ENCODE measurements at regions not wholly inside any gene's neighbourhood (a gene's known extent, or its start where the extent isn't known, plus 50 kb on each side); places are given as distances from the start of the nearest gene placed in this dataset.

DNA sequence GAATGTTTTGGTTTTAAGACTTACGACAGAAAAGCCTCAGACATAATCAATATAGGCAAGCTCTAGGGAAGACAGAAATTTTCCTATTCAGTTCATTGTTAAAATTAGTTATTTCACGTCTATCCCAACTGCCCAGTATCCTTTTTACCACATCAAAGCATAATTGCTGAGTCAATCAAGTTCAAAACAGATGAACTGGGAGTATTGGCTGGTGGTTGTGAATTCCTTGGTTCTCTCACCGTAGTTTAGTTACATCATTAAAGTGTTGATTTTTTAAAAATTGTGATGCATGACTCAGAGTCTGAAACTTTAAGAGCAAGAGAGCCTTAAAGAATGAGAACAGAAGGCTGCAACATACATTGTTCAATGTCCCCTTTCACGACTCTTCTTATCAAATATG, 143.3 kb upstream of the FREM2 start:
- Histone ChIP-seq H4K20me1 (ENCODE audit: control insufficient read depth, extremely low read depth, insufficient read depth, low read length) (no peaks in the 10 kb centered on the region), H3K9me3 (ENCODE audit: control insufficient read depth, low read depth, low read length) (no peaks in the 10 kb centered on the region), H3K4me1 (ENCODE audit: control insufficient read depth, extremely low read depth, insufficient read depth, low read length) (no peaks in the 10 kb centered on the region), H3K9ac (ENCODE audit: control insufficient read depth, extremely low read depth, insufficient read depth, low read length) (no peak overlapping the region), H3K9me1 (ENCODE audit: control insufficient read depth, extremely low read depth, insufficient read depth, low read length) (no peaks in the 10 kb centered on the region), H3K4me3 (ENCODE audit: control insufficient read depth in 2 of 3, extremely low read depth in 1 of 3, insufficient read depth in 2 of 3, low read depth in 1 of 3, low read length in 3 of 3) (no peak overlapping the region), H2AFZ (ENCODE audit: control insufficient read depth, low read length) (no peak overlapping the region), H3K4me2 (ENCODE audit: control insufficient read depth, extremely low read depth, insufficient read depth, low read depth, low read length) (no peak overlapping the region), H3K36me3 (ENCODE audit: control insufficient read depth in 2 of 2, extremely low read depth in 1 of 2, insufficient read depth in 2 of 2, low read length in 2 of 2) (no peaks in the 10 kb centered on the region), H3K27ac (ENCODE audit: control insufficient read depth, insufficient read depth, low read length) (no peak overlapping the region), H3K79me2 (ENCODE audit: control insufficient read depth, insufficient read depth, low read length) (no peaks in the 10 kb centered on the region), H3K27me3 (ENCODE audit: control insufficient read depth, extremely low read depth, insufficient read depth, low read length) (no peaks in the 10 kb centered on the region)
- FAIRE-seq (no peak), DNase-seq (ENCODE audit: low read depth, low spot score) (no peak)
- dilution Hi-C loops (cut with MboI; ENCODE audit: extremely low pct_ligation_motif_present, low sequenced_read_pairs), result no loop called here
- TF ChIP-seq, protein P1, sequence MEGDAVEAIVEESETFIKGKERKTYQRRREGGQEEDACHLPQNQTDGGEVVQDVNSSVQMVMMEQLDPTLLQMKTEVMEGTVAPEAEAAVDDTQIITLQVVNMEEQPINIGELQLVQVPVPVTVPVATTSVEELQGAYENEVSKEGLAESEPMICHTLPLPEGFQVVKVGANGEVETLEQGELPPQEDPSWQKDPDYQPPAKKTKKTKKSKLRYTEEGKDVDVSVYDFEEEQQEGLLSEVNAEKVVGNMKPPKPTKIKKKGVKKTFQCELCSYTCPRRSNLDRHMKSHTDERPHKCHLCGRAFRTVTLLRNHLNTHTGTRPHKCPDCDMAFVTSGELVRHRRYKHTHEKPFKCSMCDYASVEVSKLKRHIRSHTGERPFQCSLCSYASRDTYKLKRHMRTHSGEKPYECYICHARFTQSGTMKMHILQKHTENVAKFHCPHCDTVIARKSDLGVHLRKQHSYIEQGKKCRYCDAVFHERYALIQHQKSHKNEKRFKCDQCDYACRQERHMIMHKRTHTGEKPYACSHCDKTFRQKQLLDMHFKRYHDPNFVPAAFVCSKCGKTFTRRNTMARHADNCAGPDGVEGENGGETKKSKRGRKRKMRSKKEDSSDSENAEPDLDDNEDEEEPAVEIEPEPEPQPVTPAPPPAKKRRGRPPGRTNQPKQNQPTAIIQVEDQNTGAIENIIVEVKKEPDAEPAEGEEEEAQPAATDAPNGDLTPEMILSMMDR (optimal IDR thresholded peaks at IDR 0.05 in 1 of 3, IDR thresholded peaks at IDR 0.05 in 1 of 3, conservative IDR thresholded peaks at IDR 0.05 in 1 of 3; ENCODE audit: extremely low read depth in 1 of 3, insufficient read depth in 2 of 3, low read length in 3 of 3), result no peak
- TF ChIP-seq EZH2 (IDR thresholded peaks at IDR 0.05; ENCODE audit: low read length), result no peak

DNA sequence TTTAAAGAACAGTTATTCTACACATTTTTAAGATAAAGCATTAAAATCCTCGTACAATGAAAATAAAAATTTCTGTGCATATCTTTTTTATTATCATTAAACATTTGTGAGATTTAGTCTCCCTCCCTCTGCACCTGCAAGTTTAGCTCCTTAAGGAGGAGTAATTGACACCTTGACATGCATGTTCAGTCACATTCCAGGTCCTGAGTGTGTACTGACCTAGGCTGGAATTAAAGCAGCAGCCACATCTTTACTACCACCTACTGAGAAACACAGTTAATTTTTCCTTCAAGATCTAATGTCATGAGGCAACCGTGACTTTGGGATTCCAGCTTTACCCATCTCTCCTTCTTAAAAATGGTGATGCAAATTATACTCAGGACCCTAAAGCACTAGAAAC, 123.1 kb upstream of the FREM2 start:
- DNase-seq (ENCODE audit: low read depth, low spot score), result no peak
- Histone ChIP-seq H3K9me1 (ENCODE audit: control insufficient read depth, extremely low read depth, insufficient read depth, low read length) (no peaks in the 10 kb centered on the region), H3K79me2 (ENCODE audit: control insufficient read depth, insufficient read depth, low read length) (no peaks in the 10 kb centered on the region), H3K4me1 (ENCODE audit: control insufficient read depth, extremely low read depth, insufficient read depth, low read length) (no peaks in the 10 kb centered on the region), H3K9me3 (ENCODE audit: control insufficient read depth, low read depth, low read length) (no peaks in the 10 kb centered on the region), H2AFZ (ENCODE audit: control insufficient read depth, low read length) (no peak overlapping the region), H3K27ac (ENCODE audit: control insufficient read depth, insufficient read depth, low read length) (no peak overlapping the region), H4K20me1 (ENCODE audit: control insufficient read depth, extremely low read depth, insufficient read depth, low read length) (no peaks in the 10 kb centered on the region), H3K4me3 (ENCODE audit: control insufficient read depth in 2 of 3, extremely low read depth in 1 of 3, insufficient read depth in 2 of 3, low read depth in 1 of 3, low read length in 3 of 3) (no peak overlapping the region), H3K4me2 (ENCODE audit: control insufficient read depth, extremely low read depth, insufficient read depth, low read depth, low read length) (no peak overlapping the region), H3K27me3 (ENCODE audit: control insufficient read depth, extremely low read depth, insufficient read depth, low read length) (no peaks in the 10 kb centered on the region), H3K9ac (ENCODE audit: control insufficient read depth, extremely low read depth, insufficient read depth, low read length) (no peak overlapping the region), H3K36me3 (ENCODE audit: control insufficient read depth in 2 of 2, extremely low read depth in 1 of 2, insufficient read depth in 2 of 2, low read length in 2 of 2) (no peaks in the 10 kb centered on the region)
- dilution Hi-C loops (cut with MboI; ENCODE audit: extremely low pct_ligation_motif_present, low sequenced_read_pairs), result no loop called here
- no peak for TF ChIP-seq EZH2 (IDR thresholded peaks at IDR 0.05; ENCODE audit: low read length)
- TF ChIP-seq, protein P1 (optimal IDR thresholded peaks at IDR 0.05 in 1 of 3, IDR thresholded peaks at IDR 0.05 in 1 of 3, conservative IDR thresholded peaks at IDR 0.05 in 1 of 3; ENCODE audit: extremely low read depth in 1 of 3, insufficient read depth in 2 of 3, low read length in 3 of 3), result no peak
- FAIRE-seq, result no peak
